ENCODE measurements at regions not wholly inside any gene's neighbourhood (a gene's known extent, or its start where the extent isn't known, plus 50 kb on each side); places are given as distances from the start of the nearest gene placed in this dataset.

DNA sequence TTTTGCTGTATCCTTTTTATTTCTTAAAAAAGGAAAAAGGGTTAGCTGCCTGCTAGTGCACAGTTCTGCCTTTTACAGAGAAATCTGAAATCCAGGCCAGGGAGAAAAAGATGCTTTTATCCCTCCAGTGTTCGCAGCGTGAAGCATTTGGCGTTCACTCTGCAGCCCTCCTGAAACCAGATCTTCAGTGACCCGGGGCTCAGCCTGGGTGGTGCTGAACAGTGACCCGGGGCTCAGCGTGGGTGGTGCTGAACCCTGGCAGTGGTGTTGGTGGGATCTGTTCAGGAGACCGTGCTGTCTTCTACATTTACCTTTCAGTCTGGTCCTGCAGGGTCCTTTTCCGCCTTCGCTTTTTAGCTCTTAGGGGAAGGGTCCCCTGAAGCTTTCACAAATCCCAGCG lies 164.7 kb upstream of the KLF6 start:
- no peak for DNase-seq (ENCODE audit: low spot score)
- Histone ChIP-seq H3K4me3 (no peak overlapping the region), H3K27me3 (no peaks in the 10 kb centered on the region), H3K36me3 (no peaks in the 10 kb centered on the region), H3K9me3 (no peaks in the 10 kb centered on the region), H3K4me1 (peaks cover 0 to 10% of the 10 kb centered on the region in 2 donors), H3K27ac (no peak overlapping the region)
- TF ChIP-seq, protein P1, sequence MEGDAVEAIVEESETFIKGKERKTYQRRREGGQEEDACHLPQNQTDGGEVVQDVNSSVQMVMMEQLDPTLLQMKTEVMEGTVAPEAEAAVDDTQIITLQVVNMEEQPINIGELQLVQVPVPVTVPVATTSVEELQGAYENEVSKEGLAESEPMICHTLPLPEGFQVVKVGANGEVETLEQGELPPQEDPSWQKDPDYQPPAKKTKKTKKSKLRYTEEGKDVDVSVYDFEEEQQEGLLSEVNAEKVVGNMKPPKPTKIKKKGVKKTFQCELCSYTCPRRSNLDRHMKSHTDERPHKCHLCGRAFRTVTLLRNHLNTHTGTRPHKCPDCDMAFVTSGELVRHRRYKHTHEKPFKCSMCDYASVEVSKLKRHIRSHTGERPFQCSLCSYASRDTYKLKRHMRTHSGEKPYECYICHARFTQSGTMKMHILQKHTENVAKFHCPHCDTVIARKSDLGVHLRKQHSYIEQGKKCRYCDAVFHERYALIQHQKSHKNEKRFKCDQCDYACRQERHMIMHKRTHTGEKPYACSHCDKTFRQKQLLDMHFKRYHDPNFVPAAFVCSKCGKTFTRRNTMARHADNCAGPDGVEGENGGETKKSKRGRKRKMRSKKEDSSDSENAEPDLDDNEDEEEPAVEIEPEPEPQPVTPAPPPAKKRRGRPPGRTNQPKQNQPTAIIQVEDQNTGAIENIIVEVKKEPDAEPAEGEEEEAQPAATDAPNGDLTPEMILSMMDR (IDR thresholded peaks at IDR 0.05) = no peak

DNA sequence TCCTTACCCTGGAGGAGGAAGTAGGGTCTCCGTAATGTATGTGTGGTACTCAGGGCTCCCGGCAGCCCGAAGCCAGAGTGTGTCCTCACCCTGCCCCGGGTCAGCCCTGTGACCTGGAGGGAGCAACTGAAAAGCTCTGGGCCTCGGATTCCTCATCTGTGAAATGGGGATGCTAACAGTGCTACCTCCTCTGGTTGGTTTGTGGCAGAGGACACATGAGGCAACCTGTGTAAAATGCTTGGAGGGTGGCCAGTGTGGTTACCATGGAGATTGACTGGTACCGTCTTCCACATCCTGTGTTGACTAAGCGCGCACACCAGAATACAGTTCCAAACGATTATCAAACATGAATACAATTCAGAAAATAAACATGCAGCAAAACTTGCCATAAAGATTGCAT lies 163.8 kb upstream of the KLF6 start:
- no peak overlapping the region for H3K4me3 ChIP-seq
- TF ChIP-seq, protein P1 (IDR thresholded peaks at IDR 0.05) = no peak
- H3K9me3 ChIP-seq = no peaks in the 10 kb centered on the region
- DNase-seq (ENCODE audit: low spot score) = peak; percentile 58
- H3K4me1 ChIP-seq = peaks cover 0 to 10% of the 10 kb centered on the region in 2 donors
- no peaks in the 10 kb centered on the region for H3K36me3 ChIP-seq
- H3K27ac ChIP-seq = no peak overlapping the region
- no peaks in the 10 kb centered on the region for H3K27me3 ChIP-seq

DNA sequence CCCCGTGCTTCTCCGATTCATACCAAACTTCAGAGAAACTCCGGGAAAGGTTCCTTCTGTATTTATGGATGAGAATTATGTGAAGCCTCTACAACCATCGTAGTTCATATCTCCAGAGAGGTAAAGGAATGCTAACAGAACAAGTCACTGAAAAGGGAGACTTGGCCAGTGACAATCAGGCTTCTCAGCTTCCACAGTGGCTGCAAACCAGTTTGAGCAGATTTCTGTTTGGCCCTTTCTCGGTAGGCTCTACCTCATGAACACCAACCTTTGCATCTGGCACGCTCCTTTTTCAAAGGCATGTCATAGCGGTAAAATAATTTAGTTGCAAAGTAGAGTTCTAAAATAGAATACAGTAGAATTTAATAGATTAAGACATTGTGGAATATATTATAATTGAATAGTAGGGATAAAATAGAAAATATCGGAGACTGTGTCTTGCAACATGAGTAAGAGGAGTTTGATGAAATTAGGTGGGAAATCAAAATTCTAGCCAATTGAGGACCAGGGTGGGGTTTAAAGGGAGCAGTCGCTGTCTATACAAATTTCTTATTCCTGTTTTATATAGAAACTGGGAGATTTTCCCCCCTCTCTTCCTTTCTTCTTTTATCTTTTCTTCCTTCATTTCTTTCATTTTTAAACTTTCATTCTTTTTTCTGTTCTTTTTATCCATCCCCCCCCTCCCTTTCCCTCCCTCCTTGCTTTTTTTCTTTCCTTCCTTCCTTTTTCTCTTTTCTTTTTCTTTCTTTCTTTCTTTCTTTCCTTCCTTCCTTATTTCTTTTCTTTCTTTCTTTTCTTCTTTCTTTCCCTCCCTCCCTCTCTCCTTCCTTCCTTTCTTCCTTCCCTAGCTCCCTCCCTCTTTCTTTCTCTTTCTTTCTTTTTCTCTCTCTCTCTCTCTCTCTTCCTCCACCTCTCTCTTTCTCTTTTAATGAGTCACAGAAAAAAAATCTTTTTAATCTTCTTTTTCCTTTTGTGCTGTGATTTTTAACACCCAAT lies 161.5 kb upstream of the KLF6 start:
- TF ChIP-seq, protein P1 (IDR thresholded peaks at IDR 0.05) = no peak
- H3K36me3 ChIP-seq = no peaks in the 10 kb centered on the region
- peak overlapping the region in 1 of 2 donors; percentile 48 for H3K27ac ChIP-seq

DNA sequence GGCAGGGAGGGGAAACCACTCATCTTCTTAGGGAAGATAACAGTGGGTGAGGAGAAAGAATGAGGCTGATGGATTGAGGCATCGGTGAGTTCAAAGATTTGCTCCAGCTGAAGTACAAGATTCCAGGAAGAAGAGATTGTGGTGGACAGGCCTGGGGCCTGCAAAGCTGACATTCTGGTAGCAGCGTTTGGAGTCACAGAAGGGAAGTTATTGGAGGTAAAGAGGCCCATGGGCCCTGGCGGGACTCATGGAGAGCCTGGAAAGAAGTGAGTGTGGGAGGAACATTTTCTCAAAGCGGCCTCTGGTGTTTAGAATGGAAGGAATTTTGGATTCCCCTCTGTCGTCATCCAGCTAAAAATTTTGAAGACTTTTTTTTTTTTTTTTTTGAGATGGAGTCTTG lies 160.0 kb upstream of the KLF6 start:
- H3K4me3 ChIP-seq = no peak overlapping the region
- no peaks in the 10 kb centered on the region for H3K27me3 ChIP-seq
- H3K27ac ChIP-seq = no peak overlapping the region
- TF ChIP-seq, protein P1 (IDR thresholded peaks at IDR 0.05) = no peak
- H3K9me3 ChIP-seq = no peaks in the 10 kb centered on the region
- peak; percentile 50 for DNase-seq (ENCODE audit: low spot score)
- H3K36me3 ChIP-seq = no peaks in the 10 kb centered on the region
- H3K4me1 ChIP-seq = peaks cover 0 to 10% of the 10 kb centered on the region in 2 donors

More for the DNA sequence above, 161.5 kb upstream of the KLF6 start:
- Histone ChIP-seq H3K4me3 (no peak overlapping the region), H3K9me3 (no peaks in the 10 kb centered on the region), H3K4me1 (peaks cover 0 to 10% of the 10 kb centered on the region in 2 donors), H3K27me3 (no peaks in the 10 kb centered on the region)
- peak; percentile 13 for DNase-seq (ENCODE audit: low spot score)

DNA sequence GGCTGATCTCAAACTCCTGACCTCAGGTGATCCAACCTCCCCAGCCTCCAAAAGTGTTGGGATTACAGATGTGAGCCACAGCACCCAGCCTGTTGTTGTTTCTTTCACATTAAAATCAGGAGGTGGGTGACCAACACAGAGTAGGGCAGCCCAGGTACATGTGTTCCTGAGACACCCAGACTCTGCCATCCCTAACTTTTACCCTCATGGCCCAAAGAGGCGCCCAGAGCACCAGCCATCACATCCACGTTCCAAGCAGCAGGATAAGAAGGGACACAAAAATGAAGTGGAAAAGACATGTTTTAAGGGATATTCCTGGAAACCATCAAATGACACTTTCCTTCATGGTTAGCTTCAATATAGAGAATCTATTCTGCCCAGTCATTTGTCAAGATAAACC lies 159.6 kb upstream of the KLF6 start:
- H3K27ac ChIP-seq = no peak overlapping the region
- peak; percentile 51 for DNase-seq (ENCODE audit: low spot score)
- TF ChIP-seq, protein P1 (IDR thresholded peaks at IDR 0.05) = no peak

More for the DNA sequence above, 159.6 kb upstream of the KLF6 start:
- no peaks in the 10 kb centered on the region for H3K9me3 ChIP-seq
- H3K4me3 ChIP-seq = no peak overlapping the region
- no peaks in the 10 kb centered on the region for H3K27me3 ChIP-seq
- no peaks in the 10 kb centered on the region for H3K36me3 ChIP-seq
- peaks cover 0 to 10% of the 10 kb centered on the region in 2 donors for H3K4me1 ChIP-seq

Measured in right atrium auricular region (tissue), 2 donors.